HG03175 (cell line): ENCODE measurements at regions not wholly inside any gene's neighbourhood (a gene's known extent, or its start where the extent isn't known, plus 50 kb on each side); places are given as distances from the start of the nearest gene placed in this dataset.

Experiments
- ATAC-seq: cut with Tn5 transposase; IDR thresholded peaks from one replicate; pipeline ENCODE4 v1.9.1; 2021; ENCODE audit warnings: mild to moderate bottlenecking, moderate library complexity; ENCODE audit not compliant: unreplicated experiment

- no peak for ATAC-seq
Observed at GRCh38 chr3:72224804-72225509, 440.0 kb upstream of the PROK2 start.

- ATAC-seq: no peak
Observed at GRCh38 chr3:72223628-72224027, 438.7 kb upstream of the PROK2 start.

GRCh38 chr3:72223116-72223515 lies 438.2 kb upstream of the PROK2 start:
- ATAC-seq: no peak

GRCh38 chr3:72222410-72222809 lies 437.5 kb upstream of the PROK2 start:
- no peak for ATAC-seq

GRCh38 chr3:72220946-72221345 lies 436.0 kb upstream of the PROK2 start:
- ATAC-seq: no peak

DNA sequence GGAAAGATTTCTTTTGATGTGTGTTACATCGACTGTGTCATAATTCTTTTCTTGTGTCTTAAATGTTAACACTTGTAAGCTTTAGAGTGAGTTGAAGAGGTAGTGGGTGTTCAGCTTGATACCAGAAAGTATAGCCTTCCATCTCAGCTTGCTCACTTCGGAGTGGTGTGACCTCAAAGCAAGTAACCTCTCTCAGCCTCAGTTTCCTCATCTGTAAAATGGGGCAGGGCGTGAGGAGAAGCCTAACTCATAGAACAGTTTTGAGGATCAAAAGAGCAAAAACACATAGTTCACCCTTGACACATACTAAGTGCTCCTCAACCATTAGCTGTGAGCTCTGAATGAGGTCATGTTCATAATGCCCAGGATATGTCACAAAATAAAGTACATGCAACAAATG lies 434.8 kb upstream of the PROK2 start:
- no peak for ATAC-seq

- no peak for ATAC-seq
Observed at GRCh38 chr3:72217570-72217969, 432.6 kb upstream of the PROK2 start.

DNA sequence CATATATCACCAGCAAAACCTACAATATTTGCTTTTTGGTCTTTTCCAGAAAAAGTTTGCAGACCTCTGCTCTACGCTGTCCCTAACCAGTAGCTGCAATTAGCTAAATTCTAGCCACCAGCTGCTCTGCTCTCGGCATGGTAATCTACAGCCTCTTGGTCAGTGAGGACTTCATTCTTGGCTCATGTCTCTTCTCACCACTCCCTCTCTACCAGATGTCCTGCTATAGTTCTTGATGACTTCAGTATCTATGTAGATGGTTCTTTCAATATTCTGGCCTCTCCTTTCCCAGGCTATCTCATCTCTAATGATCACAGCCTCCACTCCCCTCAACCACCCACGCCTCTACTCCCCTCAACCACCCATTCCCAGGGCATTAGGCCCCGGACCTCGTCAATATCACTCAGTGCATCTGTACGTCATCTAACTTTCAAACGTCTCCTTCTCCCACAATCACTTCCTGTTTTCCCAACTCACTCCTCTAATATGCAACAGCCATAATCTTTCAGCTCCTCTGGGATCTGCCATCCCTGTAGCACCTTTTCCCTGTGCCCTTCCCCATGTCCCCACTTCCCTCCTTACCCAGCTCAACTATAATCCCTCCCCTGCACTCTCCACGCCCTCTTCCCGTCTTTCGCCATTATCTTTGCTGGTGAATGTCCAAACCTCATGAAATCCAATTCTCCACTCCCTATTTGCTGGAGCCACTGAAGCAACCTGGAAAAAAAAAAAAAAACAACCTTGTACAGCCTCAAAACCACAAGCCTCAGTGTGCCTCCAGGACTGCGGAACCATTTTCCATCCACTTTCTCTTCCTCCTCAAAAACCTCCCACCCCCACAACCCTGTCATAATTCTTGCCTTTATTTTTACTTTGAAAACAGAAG lies 429.4 kb upstream of the PROK2 start:
- ATAC-seq: no peak

- ATAC-seq: no peak
Observed at GRCh38 chr3:72213296-72214065, 428.5 kb upstream of the PROK2 start.

GRCh38 chr3:72212396-72212795 lies 427.4 kb upstream of the PROK2 start:
- ATAC-seq: no peak

- no peak for ATAC-seq
Observed at GRCh38 chr3:72210261-72210660, 425.3 kb upstream of the PROK2 start.

- ATAC-seq: no peak
Observed at GRCh38 chr3:72205297-72205826, 420.4 kb upstream of the PROK2 start.

DNA sequence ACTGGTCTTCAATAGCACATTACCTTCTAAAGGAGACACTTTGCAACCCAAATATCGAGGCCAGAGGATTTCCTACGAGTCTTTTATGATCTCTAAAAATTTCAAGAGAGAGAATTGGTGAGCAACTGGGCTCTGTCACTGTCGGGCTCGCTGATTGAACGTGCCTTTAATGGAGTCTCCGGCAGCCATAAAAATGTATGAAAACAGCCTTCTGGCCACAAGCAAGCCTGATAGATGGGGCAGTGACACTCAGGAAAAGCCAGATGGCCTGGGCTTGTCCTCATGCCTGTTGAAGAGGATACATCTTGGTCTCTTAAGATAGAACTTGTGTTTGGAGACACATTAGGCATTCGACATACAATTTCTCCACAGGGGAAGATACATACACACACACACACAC lies 419.5 kb upstream of the PROK2 start:
- no peak for ATAC-seq

DNA sequence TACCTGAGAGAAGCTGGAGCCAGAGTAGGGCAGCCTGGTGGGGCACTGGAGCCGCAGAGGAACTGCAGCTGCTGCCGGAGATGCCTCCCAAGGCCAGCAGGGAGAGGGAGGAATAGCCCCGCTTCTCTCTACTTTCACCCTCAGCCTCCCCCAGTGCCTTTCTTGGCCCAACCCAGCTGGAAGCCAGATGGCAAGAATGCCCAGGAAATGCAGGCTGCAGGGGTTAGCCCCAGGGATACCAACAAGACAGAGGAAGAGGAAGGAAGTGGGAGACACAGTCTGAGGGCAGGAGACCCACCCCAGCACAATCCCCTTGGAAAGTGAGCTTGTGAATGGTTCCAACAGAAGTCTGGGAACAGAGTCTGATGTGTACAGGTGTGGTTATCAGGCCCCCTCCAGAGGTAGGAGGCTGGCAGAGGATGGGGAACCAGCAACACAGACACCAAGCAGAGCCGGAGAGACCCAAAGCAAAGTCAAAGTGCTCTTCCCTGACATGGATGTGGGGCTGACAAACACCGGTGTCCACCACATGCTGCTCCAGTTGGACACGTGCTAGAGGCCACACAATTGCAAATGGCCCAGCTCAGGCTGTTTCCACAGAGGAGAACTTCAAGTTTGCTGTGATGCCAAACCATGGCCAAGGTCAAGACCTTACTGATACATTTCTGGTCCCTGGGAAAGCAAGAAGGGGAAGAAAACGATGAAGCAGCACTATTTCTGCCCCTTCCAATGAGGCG lies 418.8 kb upstream of the PROK2 start:
- no peak for ATAC-seq

GRCh38 chr3:72203105-72203504 lies 418.2 kb upstream of the PROK2 start:
- ATAC-seq: no peak

GRCh38 chr3:72200332-72200731 lies 415.4 kb upstream of the PROK2 start:
- no peak for ATAC-seq

GRCh38 chr3:72199530-72199929 lies 414.6 kb upstream of the PROK2 start:
- ATAC-seq: no peak

- no peak for ATAC-seq
Observed at GRCh38 chr3:72196377-72196929, 411.5 kb upstream of the PROK2 start.

- ATAC-seq: no peak
Observed at GRCh38 chr3:72195895-72196294, 410.9 kb upstream of the PROK2 start.

- ATAC-seq: no peak
Observed at GRCh38 chr3:72194458-72194857, 409.5 kb upstream of the PROK2 start.
